ENCODE measurements at regions not wholly inside any gene's neighbourhood (a gene's known extent, or its start where the extent isn't known, plus 50 kb on each side); places are given as distances from the start of the nearest gene placed in this dataset.

DNA sequence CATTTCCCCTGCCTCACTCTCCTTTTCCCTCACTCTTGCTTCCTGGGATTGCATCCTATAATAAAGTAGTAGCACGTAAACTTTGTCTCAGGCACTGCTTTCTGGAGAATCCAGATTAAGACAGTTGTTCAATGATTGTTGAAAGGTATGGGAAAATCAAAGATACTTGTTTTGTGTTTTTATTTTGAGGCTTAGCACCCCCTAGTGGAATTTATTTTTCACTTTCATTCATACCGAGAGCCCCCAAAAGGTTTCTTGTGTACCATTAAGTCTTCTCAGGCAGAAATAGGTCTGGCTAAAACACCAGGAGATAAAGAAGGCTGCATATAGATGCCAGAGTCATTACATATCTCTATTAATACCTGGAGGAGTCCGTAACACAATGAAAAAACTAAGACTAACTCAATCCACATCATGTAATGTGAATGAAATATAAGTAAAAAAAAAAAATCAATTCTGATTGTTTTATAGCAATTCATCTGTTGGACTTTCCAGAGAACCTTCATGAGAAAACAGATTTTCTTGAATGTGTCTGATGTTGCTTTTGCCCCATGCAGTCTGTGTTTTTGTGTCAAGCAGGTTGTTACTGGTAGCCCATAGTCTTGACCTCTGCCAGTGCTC lies 103.5 kb downstream of the RPE65 start:
- Mint-ChIP-seq H3K4me3 (no peak overlapping the region), H3K27me3 (ENCODE audit: low read depth) (peaks cover 30% of the 10 kb centered on the region), H3K27ac (no peak overlapping the region), H3K36me3 (ENCODE audit: insufficient read depth in 1 of 3, low read depth in 3 of 3) (no peaks in the 10 kb centered on the region), H3K4me1 (0 out of 4 replicates have a peak, but pooled peaks cover 0 to 2% of the 10 kb centered on the region in 2 experiments), H3K9me3 (no peaks in the 10 kb centered on the region)
- H3K23me2 ChIP-seq (ENCODE audit: insufficient read length, low read depth, low read length, poor library complexity, severe bottlenecking): no peaks in the 10 kb centered on the region
- DNase-seq: no peak
- H2AK5ac ChIP-seq (ENCODE audit: insufficient read length, low read length): no peak overlapping the region
- H3K4me1 ChIP-seq (ENCODE audit: insufficient read depth, low read length): no peaks in the 10 kb centered on the region
- H3K79me2 ChIP-seq (ENCODE audit: insufficient read depth, low read length): no peaks in the 10 kb centered on the region
- H3K9me3 ChIP-seq (ENCODE audit: control insufficient read depth, low read depth, low read length): no peaks in the 10 kb centered on the region
- no peak overlapping the region for H4K8ac ChIP-seq (replicated peaks; ENCODE audit: insufficient read length, low read depth, low read length)
- H3K9ac ChIP-seq (ENCODE audit: extremely low read depth, insufficient read length, low read length): no peak overlapping the region
- H3K4ac ChIP-seq (ENCODE audit: low read depth, low read length): no peak overlapping the region
- H2BK5ac ChIP-seq (ENCODE audit: insufficient read length, low read length): no peak overlapping the region
- no peak overlapping the region for H2BK120ac ChIP-seq (ENCODE audit: low read depth, low read length, poor library complexity, severe bottlenecking)
- H3K27ac ChIP-seq (ENCODE audit: insufficient read length, low read depth, low read length): no peak overlapping the region
- TF ChIP-seq, protein P1, sequence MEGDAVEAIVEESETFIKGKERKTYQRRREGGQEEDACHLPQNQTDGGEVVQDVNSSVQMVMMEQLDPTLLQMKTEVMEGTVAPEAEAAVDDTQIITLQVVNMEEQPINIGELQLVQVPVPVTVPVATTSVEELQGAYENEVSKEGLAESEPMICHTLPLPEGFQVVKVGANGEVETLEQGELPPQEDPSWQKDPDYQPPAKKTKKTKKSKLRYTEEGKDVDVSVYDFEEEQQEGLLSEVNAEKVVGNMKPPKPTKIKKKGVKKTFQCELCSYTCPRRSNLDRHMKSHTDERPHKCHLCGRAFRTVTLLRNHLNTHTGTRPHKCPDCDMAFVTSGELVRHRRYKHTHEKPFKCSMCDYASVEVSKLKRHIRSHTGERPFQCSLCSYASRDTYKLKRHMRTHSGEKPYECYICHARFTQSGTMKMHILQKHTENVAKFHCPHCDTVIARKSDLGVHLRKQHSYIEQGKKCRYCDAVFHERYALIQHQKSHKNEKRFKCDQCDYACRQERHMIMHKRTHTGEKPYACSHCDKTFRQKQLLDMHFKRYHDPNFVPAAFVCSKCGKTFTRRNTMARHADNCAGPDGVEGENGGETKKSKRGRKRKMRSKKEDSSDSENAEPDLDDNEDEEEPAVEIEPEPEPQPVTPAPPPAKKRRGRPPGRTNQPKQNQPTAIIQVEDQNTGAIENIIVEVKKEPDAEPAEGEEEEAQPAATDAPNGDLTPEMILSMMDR (conservative IDR thresholded peaks at IDR 0.05): peak; percentile 65
- no peak overlapping the region for H4K91ac ChIP-seq (ENCODE audit: insufficient read length, low read depth, low read length)
- no peak overlapping the region for H3K18ac ChIP-seq (ENCODE audit: insufficient read length, low read depth, low read length)
- H2BK12ac ChIP-seq (ENCODE audit: insufficient read length, low read depth, low read length): no peak overlapping the region
- H3K79me1 ChIP-seq (ENCODE audit: insufficient read depth, low read depth, low read length, poor library complexity, severe bottlenecking): no peaks in the 10 kb centered on the region
- no peak overlapping the region for H3K56ac ChIP-seq (ENCODE audit: insufficient read length, low read depth, low read length)
- H3K4me2 ChIP-seq (ENCODE audit: insufficient read depth, insufficient read length, low read length): no peak overlapping the region
- H3K23ac ChIP-seq (ENCODE audit: insufficient read length, low read depth, low read length): no peak overlapping the region
- no peak overlapping the region for H3K14ac ChIP-seq (ENCODE audit: insufficient read depth, low read length)
- H4K5ac ChIP-seq (ENCODE audit: insufficient read length, low read depth, low read length): no peak overlapping the region
- no peak overlapping the region for H3T11ph ChIP-seq (ENCODE audit: low read length)
- no peak overlapping the region for H2BK20ac ChIP-seq (ENCODE audit: low read depth, low read length, poor library complexity, severe bottlenecking)
- WGBS (ENCODE audit: extremely low coverage, insufficient read length, low lambda C conversion rate): no CpG with 5 or more reads among the region's 3 CpGs
- H2AFZ ChIP-seq (ENCODE audit: low read length): no peak overlapping the region
- no peaks in the 10 kb centered on the region for H4K20me1 ChIP-seq (ENCODE audit: control insufficient read depth, insufficient read depth, insufficient read length)
- no peak overlapping the region for H2BK15ac ChIP-seq (ENCODE audit: low read depth, low read length)
- H3K27me3 ChIP-seq (ENCODE audit: insufficient read depth, low read length): no peaks in the 10 kb centered on the region
